ENCODE measurements at regions not wholly inside any gene's neighbourhood (a gene's known extent, or its start where the extent isn't known, plus 50 kb on each side); places are given as distances from the start of the nearest gene placed in this dataset.

DNA sequence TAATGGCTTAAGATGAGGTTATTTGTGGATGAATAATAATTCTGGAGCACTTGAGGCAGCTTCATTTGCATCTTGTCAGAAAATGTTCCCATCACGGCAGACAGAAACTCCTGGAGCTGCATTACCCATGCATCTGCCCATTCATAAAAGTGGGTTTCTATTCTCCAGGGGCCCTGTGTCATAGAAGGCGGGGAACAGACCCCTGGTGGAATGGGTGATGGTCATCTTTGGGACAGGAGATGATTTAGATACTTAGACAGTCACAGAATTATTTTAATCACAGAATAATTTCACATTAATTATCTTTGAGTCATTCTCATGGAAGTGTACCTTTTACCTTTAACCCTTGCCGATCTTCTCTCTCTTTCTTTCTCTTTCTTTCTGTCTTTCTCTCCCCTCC, 980.7 kb upstream of the TMEM132C start:
- DNase-seq (ENCODE audit: low read depth, low spot score): no peak

DNA sequence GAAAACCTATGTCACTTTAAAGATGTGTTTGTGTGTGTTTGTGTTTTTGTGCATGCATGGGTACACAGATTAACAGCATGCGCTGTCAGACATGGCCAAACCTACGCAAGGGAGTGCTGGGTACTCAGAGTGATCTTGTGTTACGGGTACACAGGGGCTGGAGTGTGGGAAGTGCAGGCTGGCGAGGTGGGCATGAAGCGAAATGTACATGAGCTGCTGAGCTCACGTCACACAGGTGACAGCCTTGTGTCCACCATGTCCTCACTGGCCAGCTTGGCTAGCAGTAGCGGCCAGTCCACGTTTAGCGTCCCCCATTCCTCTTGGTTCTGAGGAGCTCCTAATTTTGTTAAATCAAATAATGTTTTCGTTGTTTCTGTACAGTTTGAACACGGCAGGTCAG, 979.7 kb upstream of the TMEM132C start:
- no peak for DNase-seq (ENCODE audit: low read depth, low spot score)

DNA sequence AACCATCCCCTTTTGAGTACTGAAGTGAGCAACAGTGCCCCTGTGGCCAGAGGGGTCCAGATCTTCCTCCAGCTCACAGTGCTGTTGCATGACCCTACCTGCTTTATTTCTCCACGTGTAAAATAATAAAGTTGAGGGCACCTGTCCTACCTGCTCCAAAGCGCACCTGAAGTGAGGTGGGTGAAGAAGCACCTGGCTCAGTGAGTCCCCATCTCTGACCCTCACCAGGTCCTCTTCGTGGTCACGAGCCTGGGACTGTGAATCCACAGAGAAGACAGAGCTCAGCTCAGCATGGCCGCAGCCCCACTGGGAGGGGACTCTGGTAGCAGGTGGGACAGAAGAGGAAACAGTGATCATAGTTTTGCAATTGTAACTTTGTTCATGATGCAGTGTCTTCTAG, 976.7 kb upstream of the TMEM132C start:
- no peak for DNase-seq (ENCODE audit: low read depth, low spot score)

DNA sequence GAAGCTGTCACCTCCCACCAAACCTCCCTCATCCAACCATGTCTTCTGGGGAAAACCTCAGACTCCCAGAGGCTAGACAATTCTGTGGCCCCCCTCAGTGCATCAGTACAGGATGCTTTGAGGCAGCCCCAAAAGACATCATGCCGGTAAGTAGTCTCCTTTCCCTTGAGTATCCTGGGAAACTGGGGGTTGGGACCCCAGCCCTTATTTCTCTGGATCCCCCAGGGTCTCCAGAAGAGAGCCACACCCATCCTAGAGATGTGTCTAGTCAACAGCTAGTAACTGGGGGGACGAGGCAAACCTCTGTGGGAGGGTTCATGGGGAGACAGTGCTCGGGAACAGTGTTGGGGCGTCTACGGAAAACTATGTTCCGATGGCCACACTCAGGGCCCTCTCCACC, 974.2 kb upstream of the TMEM132C start:
- no peak for DNase-seq (ENCODE audit: low read depth, low spot score)

DNA sequence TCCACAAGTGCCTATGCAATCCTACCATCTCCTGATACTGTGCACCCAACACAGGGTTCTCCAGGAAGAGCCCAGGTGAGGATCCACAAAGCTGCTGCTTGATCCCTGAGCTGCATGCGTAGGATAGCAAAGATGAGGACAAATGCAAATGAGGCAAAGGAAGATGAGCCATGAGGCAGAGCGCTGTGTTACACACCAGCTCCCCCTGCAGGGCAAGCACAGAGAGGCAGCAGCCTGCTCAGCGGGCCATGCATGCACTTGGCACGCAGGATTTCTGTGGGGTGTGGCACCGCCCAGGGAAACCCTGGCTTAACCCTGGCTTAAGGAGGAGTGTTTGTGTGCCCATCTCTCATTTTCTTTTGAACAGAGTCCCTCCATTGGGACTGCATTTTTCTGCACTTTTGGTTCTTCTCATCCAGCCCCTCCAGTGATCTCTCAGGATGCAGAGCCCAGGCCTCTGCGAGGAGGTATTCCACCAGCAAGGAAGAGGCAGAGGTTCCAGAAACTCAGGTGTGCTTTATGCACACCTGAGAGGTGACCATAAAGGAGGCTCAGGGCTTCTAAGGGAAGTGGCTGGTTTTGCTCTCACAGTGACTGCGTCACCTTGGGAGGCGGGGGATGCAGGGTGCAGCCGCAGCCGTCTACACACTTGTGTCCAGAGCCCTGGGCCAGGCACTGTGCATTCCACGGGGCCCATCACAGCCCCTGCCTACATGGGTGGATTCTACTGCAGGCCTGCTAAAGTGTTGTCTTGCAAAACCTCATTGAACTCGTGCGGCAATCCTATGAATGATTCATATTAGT, 973.3 kb upstream of the TMEM132C start:
- DNase-seq (ENCODE audit: low read depth, low spot score): peak; percentile 64

DNA sequence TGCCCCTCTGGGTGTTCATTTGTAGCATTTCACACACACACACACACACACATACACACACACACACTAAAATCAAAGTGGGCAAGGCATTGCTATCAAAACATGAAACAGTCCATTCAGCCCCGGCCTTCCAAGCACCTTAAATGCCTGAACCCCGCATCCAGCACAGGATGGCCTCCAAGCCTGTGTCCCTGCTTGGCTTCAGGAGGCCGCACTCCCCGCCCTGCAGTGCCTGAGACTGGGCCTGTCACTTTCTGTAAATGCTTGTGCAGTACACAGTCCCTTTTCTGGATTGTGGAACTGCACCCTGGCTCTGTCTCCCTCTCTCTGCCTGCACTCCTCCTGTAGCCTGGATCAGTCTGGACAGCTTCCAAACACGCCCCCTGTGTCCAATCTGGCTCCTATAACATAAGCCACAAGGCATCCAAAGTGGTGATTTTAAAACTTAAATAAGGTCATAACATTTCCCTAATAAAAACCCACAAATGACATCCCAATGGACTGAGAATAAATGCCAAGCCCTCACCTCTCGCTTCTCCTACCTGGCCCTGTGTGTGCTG, 972.2 kb upstream of the TMEM132C start:
- DNase-seq (ENCODE audit: low read depth, low spot score): peak; percentile 18

DNA sequence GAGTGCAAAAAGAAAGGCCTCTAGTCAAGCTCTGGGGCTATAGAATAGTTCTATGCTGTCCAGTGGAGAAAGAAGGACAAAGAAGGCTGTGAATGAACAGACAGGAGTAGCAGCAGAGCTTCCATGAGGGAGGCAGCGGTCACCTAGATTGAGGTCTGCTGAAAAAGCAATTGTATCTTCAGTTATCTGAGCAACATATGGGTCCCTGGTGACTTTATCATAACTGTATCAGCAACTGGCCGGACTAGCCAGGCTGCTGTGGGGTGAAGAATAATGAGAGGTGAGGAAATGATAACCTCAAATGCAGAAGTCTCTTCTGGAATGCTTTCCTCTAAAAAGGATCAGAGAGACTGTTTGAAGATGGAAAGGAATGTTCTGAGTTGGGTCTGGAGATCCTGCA, 971.3 kb upstream of the TMEM132C start:
- no peak for DNase-seq (ENCODE audit: low read depth, low spot score)

DNA sequence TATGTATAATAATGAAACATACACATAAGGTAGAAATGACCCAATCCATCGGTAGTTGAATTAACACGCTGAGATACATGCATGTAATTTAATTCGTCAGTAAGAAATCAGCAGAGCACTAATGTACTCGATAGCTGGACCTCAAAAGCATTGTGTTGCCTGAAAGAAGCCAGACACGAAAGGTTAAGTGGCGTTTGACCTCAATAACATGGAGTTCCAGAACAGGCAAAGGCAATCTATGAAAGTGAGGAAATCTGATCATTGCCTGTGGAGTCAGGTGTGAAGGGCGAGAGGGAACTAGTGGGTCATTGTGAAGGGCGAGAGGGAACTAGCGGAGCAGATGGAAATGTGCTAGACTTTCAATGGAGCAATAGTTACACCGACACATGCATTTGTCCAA, 970.4 kb upstream of the TMEM132C start:
- no peak for DNase-seq (ENCODE audit: low read depth, low spot score)

DNA sequence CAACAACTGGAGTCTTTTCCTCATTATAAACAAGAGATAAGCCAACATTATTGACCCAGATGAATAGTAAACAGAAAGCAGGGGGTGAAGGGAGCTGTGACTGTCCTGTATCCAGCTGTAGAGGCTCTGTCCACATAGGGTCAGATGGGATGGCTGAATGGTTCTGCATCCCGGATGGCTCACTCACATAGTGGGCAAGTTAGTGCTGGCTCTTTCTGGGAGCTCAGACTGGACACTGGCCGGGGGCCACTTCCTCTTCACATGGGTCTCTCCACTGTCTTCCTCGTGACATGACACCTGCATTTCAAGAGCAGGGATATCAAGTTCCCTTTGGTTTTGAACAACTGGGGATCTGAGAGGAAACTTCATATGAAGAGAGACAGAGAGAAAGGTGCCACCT, 969.6 kb upstream of the TMEM132C start:
- DNase-seq (ENCODE audit: low read depth, low spot score): no peak

DNA sequence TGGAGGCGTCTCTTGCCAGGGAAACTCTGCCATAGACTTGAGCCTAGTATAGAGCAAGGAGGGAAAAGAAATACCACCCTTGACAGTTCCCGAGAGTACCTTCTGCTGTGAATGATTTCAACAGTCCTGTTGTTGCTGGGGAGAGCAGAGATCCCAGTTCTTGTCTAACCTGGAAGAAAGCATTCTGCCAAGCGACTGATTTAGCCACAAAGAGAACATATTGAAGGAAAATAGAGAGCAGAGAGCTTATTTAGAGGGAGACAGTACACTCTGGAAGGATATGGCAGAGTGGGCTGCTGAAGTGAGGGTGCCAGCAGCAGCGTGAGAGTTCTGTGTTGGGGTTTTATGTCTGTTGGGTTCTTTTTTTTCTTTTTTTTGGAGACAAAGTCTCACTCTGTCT, 966.9 kb upstream of the TMEM132C start:
- no peak for DNase-seq (ENCODE audit: low read depth, low spot score)

DNA sequence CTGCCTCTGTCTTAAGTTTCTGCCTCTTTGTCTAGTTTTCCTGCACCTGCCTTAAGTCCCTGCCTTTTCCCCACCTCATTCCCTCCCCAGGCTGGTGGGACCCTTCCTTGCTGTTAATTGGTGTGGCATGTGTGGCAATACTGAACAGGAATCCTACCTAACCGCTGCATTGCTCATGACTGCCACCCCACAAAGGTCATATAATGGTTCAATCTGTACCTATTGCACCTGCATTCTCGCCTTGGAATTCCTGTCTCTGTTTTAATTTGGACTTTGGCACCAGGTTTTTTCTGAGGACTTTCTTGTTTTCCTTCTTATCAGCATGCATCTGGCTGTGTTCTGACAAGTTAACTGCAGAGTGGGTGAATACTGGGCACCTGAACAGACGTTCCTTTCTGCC, 966.2 kb upstream of the TMEM132C start:
- no peak for DNase-seq (ENCODE audit: low read depth, low spot score)

DNA sequence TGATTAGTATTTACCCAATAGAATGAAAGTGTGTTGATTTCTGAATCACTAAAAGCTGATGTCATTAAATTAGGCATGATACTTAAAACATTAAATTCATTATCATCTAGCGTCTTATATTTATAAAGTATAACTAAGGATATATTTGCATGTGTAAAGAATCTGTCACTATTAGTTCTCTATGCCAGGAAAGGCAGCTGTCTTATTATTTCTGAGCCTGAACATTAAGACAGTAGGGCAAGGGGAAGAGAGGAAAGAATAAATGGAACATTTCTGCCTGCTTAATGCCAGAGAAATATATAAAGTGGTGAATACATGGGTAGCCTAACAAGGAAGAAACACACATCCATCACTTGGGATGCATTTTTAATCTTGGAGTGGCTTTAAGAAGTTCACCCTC, 965.1 kb upstream of the TMEM132C start:
- DNase-seq (ENCODE audit: low read depth, low spot score): no peak

DNA sequence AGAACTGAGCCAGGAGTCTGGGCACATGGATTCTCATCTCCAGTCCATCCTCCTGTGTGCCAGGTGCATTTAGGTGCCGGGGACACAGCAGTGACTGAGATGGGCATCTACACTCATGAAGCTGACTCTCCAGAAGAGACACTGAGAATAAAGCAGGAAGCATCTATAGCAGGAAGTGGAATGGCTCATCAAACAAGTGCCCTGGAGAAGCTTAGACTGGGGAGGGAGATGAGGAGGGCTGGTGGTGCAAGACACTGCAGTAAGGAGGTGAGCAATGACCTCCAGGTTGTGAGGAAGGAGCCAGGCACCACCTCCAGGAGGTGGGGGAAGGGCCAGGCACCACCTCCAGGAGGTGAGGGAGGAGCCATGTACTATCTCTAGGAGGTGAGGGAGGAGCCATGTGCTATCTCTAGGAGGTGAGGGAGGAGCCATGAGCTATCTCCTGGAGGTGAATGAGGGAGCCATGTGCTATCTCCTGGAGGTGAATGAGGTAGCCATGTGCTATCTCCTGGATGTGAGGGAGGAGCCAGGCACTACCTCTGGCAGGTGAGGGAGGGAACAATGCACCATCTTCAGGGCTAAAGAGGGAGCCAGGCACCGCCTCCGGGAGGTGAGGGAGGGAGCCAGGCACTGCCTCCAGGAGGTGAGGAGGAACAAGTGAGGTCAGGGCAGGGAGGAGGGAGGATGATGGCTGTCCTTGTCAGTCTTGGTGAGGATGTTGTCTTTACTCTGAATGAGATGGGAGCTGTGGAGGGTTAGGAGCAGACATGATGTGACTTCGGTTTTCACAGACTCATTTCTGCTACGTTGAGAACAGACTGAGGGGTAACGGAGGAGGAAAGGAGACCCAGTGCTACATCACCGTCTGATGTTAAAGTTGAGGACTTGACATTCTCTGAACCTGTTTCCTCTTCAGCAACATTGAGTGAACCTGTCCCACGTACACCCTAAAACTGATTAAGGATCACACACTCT, 961.9 kb upstream of the TMEM132C start:
- no peak for DNase-seq (ENCODE audit: low read depth, low spot score)

DNA sequence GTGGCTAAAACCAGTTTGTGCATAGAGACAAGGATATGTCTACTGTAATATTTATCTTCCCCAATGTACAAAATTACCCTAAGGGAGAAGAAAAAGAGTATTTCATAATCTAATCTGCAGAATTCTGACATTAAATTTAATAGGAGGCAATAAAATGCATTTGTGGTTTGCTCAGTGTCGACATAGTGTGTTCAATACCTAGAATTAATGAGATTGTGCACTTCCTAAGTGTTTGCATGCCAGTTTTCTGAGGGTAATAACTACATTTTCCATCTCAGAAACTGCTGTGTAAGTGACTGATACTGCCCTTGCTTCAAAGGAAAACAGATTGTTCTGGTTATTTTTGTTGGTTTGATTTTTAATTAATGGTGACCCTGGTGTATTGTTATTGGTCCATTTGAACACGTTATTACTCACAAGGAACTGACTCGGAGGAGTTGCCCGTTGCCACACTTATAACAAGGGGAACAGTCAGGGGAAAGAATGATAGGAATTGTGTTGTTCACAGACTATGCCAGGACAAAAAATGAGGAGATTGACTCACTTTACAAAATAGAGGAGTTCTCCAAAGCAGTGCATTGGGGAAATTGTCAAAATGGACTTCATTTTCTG, 960.3 kb upstream of the TMEM132C start:
- DNase-seq (ENCODE audit: low read depth, low spot score): peak; percentile 64

DNA sequence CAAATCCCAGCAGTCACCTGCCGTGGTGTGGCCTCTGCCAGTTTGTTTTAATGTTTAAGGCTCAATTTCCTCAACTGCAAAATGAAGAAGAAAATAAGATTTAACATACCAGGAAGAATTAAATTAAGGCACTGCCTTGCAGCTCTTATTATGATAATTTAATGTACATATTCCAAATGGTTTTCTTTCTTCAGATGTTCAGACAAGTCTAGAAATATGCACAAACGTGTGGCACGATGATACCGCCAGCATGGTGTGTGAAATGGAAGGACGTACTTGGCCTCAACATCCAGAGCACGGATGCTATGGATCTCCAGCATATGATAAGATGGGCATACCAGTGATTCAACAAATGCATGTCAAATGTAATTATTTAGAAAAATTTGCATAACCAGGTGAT, 959.4 kb upstream of the TMEM132C start:
- DNase-seq (ENCODE audit: low read depth, low spot score): no peak

DNA sequence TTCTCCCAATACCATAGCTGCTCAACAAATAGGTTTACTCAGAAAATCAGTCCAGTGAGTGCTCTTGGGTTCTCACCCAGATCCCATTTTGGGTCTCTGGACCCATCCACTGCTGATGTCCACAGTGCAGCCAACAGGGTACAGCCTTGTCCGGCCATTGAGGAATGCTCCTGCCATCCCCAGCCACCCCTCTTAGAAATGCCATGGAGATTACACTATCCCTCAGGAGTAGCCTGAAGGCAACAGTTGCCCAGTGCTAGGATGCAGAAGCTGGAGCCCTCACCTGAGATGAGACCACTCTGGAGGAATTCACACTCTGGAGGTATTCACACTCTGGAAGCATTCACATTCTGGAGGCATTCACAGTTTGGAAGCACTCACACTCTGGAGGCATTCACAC, 958.8 kb upstream of the TMEM132C start:
- no peak for DNase-seq (ENCODE audit: low read depth, low spot score)

DNA sequence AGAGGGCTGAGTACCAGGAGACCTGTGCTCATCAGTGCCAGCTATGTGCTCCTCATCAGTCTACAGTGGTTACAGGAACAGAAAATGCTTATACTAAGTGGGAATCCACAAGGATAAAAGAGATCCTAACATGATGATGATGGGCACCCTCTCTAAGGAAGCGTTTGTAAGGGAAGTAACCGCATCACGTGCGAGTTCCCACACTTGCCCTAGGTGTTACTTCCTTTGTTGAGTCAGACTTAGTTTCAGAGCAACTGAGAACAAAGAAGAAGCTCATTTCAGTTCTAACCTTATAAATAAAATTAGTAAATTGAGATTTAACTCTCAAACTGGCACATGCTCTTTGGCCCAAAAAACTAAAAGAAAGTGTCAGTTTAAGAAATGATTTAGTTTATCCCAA, 956.4 kb upstream of the TMEM132C start:
- no peak for DNase-seq (ENCODE audit: low read depth, low spot score)

DNA sequence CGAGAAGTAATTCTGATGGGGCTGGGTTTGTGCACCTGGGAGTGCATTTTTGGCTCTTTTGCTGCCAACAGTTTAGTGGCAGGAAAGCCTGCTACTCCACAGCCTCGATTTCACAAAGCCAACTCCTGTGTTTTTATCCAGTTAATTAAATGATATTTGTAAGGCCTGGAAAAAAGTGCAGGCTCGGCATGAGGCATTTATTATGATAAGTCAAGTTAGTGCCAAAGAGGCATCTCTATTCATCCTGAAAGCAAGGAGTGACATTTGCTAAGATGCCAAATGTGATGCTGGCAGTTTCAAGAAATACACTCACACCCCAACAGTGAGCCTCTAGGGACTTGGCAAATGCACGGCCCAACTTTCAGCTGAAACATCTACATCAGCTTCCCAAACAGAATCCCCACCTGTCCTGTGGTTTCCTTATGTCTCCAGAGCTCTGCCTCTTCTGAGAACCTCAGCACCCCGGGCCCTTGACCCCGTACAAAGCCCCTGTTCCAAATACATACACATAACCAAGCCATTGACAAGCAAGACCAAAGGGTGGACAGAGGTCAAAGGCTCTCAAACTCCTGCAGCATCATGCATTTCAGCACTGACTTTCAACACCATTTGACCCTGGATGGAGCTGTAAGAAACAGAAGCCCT, 955.1 kb upstream of the TMEM132C start:
- DNase-seq (ENCODE audit: low read depth, low spot score): no peak

DNA sequence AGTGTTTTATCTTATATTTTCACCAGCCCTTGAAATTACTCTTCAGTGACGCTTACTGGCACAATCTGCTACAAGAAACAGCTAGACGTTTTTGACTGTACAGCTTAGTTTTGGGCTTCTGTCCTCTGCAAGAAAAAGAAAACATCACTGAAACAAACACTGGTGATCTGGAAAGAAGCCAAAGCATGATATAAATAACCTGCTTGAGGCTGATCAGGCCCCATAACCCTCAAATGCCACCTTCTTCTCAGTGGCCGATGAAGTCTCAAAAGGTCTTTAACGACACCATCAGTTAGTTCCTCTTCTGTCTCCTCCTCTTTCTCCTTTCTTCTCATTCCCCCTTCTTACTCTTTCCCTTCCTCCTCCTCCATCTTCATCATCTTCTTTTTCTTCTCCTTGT, 942.3 kb upstream of the TMEM132C start:
- DNase-seq (ENCODE audit: low read depth, low spot score): no peak

DNA sequence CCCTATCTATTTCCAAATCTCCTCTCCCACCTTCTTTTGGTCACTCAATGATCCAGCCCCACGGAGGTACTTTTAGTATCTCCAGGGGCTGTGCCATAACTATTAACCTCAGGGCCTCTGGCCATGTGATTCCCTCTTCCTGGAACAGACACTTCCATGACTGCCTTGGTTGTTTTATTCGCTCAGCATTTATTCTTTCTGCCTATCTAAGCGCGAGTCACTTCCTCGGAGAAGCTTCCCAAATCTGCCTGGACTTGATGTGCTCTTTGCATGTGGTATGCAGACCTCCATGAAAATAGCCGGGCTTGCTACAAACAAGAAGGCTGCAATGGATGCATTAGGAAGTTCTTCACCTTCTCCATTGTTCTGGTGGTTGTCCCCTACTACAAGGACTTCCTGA, 939.0 kb upstream of the TMEM132C start:
- DNase-seq (ENCODE audit: low read depth, low spot score): no peak

DNA sequence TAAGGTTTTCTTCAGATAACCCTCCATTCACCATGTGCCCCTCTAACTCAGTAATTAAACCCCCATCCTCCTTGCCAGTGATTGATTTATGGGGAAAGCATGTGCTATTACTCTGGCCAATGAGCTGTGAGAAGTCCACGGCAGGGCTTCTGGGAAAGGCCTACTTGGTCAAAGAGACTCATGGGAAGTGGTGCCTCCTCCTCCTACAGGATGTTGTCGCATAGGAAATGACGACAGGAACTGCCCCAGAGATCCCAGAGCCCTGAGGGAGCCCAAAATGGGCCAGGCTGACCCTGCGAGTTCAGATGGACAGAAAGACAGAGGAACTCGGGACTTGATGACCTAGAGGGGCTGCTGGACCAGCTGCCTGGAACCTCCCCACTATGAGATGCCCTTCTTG, 938.1 kb upstream of the TMEM132C start:
- no peak for DNase-seq (ENCODE audit: low read depth, low spot score)

DNA sequence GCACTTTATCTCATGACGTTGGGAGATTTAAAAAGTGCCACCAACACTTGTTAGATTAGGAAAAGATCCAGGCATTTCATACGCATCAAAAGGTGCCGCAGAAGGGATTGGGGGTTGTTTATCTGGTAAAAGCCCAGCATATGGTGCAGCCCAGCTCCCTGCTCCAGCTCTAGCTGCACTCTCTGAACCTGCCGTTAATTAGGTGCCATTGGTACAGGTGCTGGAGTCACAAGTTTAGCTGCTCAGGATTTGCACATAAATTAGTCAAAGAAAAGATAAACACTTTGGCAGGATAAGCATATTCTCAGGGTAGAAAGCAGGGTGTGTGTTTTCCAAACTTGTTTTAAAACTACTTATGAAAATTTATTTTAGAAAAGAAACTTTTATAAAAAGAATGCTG, 932.6 kb upstream of the TMEM132C start:
- no peak for DNase-seq (ENCODE audit: low read depth, low spot score)
